Stimulated activated CD4-positive, alpha-beta T cell treated with anti-CD3 and anti-CD28 coated beads, Interleukin-4, amount 100 ng/mL, for 48 hours (primary cell): ENCODE measurements at regions not wholly inside any gene's neighbourhood (a gene's known extent, or its start where the extent isn't known, plus 50 kb on each side); places are given as distances from the start of the nearest gene placed in this dataset.
"Not testable (repeated sequence)": the region's sequence is repeated elsewhere in the genome, so short reads cannot be mapped to it uniquely, and the experiment has no call there.

Experiments used
- DNase-seq, 2 donors: peaks; one replicate each; pipeline ENCODE4 v3.0.0-alpha.2; 2020; ENCODE audit warnings: low read depth in 2 of 2

- no peak for DNase-seq
Observed at GRCh38 chr1:37161171-37161570, 126.9 kb upstream of the GRIK3 start.

- DNase-seq, result no peak
Observed at GRCh38 chr1:37162059-37162458, 127.7 kb upstream of the GRIK3 start.

- no peak for DNase-seq
Observed at GRCh38 chr1:37166005-37166404, 131.7 kb upstream of the GRIK3 start.

- no peak for DNase-seq
Observed at GRCh38 chr1:37167479-37167878, 133.2 kb upstream of the GRIK3 start.

- no peak for DNase-seq
Observed at GRCh38 chr1:37169241-37169640, 134.9 kb upstream of the GRIK3 start.

- no peak for DNase-seq
Observed at GRCh38 chr1:37169743-37170275, 135.5 kb upstream of the GRIK3 start.

GRCh38 chr1:37171691-37172090, 137.4 kb upstream of the GRIK3 start:
- no peak for DNase-seq

- no peak for DNase-seq
Observed at GRCh38 chr1:37174341-37174740, 140.0 kb upstream of the GRIK3 start.

- DNase-seq, result no peak
Observed at GRCh38 chr1:37174876-37175275, 140.6 kb upstream of the GRIK3 start.

- no peak for DNase-seq
Observed at GRCh38 chr1:37175666-37176215, 141.4 kb upstream of the GRIK3 start.

GRCh38 chr1:37176269-37176668, 142.0 kb upstream of the GRIK3 start:
- no peak for DNase-seq

- peak in 1 of 2 donors; percentile 4 for DNase-seq
Observed at GRCh38 chr1:37177230-37177864, 143.0 kb upstream of the GRIK3 start.

- no peak for DNase-seq
Observed at GRCh38 chr1:37181425-37181824, 147.1 kb upstream of the GRIK3 start.

GRCh38 chr1:37184789-37185188, 150.5 kb upstream of the GRIK3 start:
- no peak for DNase-seq

GRCh38 chr1:37186246-37186756, 152.0 kb upstream of the GRIK3 start:
- no peak for DNase-seq

GRCh38 chr1:37189111-37189510, 154.8 kb upstream of the GRIK3 start:
- DNase-seq, result no peak

GRCh38 chr1:37197411-37197810, 163.1 kb upstream of the GRIK3 start:
- DNase-seq, result no peak

- DNase-seq, result not testable (repeated sequence)
Observed at GRCh38 chr1:37214305-37214704, 180.0 kb upstream of the GRIK3 start.

- no peak for DNase-seq
Observed at GRCh38 chr1:37233606-37234005, 199.3 kb upstream of the GRIK3 start.

- DNase-seq, result no peak
Observed at GRCh38 chr1:37234941-37235418, 200.7 kb upstream of the GRIK3 start.

- no peak for DNase-seq
Observed at GRCh38 chr1:37237948-37238347, 203.6 kb upstream of the GRIK3 start.

- DNase-seq, result no peak
Observed at GRCh38 chr1:37238364-37239224, 204.3 kb upstream of the GRIK3 start.
